CD4-positive, alpha-beta T cell (primary cell): ENCODE measurements at regions not wholly inside any gene's neighbourhood (a gene's known extent, or its start where the extent isn't known, plus 50 kb on each side); places are given as distances from the start of the nearest gene placed in this dataset.

Experiments used
- ATAC-seq: fragments of 200-7000 bp; cut with Tn5 transposase; one replicate; pipeline ENCODE4 v1.10.0; 2022; ENCODE audit warnings: mild to moderate bottlenecking; ENCODE audit not compliant: poor library complexity
- CTCF ChIA-PET: fragments of 350-600 bp; sonication (Branson Sonifier 250); formaldehyde crosslinking; loops from one replicate; lab custom pipeline; 2021; ENCODE audit warnings: antibody characterized with exemption, inconsistent platforms; lab: Charles Lee
- POLR2A ChIA-PET: fragments of 350-600 bp; sonication (Branson Sonifier 250); formaldehyde crosslinking; loops from one replicate; lab custom pipeline; 2021; ENCODE audit warnings: antibody characterized with exemption, inconsistent platforms; lab: Charles Lee
- DNase-seq, 14 experiments: peaks; one replicate each; pipeline ENCODE4 v3.0.0-alpha.2; 2013 to 2020; ENCODE audit warnings: mixed read lengths in 2 of 14
- H3K27ac ChIP-seq, 2 donors: one replicate each; pipeline versions ENCODE4 v1.5.1 to v1.7.0; 2013; ENCODE audit warnings: low read length in 2 of 2, low read depth in 1 of 2, mild to moderate bottlenecking in 1 of 2
- H3K27me3 ChIP-seq, 2 experiments: 1 replicate in 1 of 2; 2 replicates in 1 of 2; pipeline versions ENCODE4 v1.6.1 to v1.7.0; 2013; ENCODE audit warnings: low read length in 2 of 2, control low read depth in 1 of 2, mild to moderate bottlenecking in 1 of 2, moderate library complexity in 1 of 2; ENCODE audit not compliant: insufficient read depth in 2 of 2, control insufficient read depth in 1 of 2
- H3K36me3 ChIP-seq: one replicate; pipeline ENCODE4 v1.6.1; 2013; ENCODE audit warnings: low read length, control low read depth; ENCODE audit not compliant: insufficient read depth
- H3K4me1 ChIP-seq: one replicate; pipeline ENCODE4 v1.6.1; 2013; ENCODE audit warnings: low read length, control low read depth; ENCODE audit not compliant: insufficient read depth
- H3K4me3 ChIP-seq: one replicate; pipeline ENCODE4 v1.5.1; 2013; ENCODE audit warnings: mild to moderate bottlenecking, low read length, moderate library complexity
- H3K9me3 ChIP-seq, 2 experiments: 1 replicate in 1 of 2; 2 replicates in 1 of 2; pipeline versions ENCODE4 v1.6.1 to v1.7.0; 2013; ENCODE audit warnings: low read length in 2 of 2, mild to moderate bottlenecking in 2 of 2, control low read depth in 1 of 2, moderate library complexity in 1 of 2; ENCODE audit not compliant: control insufficient read depth in 1 of 2, insufficient read depth in 1 of 2
- H3K27ac Mint-ChIP-seq: one replicate; pipeline ENCODE4 v1.8.0; 2020; ENCODE audit warnings: mixed read lengths
- H3K27me3 Mint-ChIP-seq: one replicate; pipeline ENCODE4 v1.8.0; 2021; ENCODE audit warnings: mixed read lengths
- H3K36me3 Mint-ChIP-seq: one replicate; pipeline ENCODE4 v1.8.0; 2021; ENCODE audit warnings: low read depth, mixed read lengths
- H3K4me1 Mint-ChIP-seq: one replicate; pipeline ENCODE4 v1.8.0; 2021; ENCODE audit warnings: low read depth, mixed read lengths
- H3K4me3 Mint-ChIP-seq: one replicate; pipeline ENCODE4 v1.8.0; 2020; ENCODE audit warnings: mild to moderate bottlenecking, mixed read lengths
- H3K9me3 Mint-ChIP-seq: one replicate; pipeline ENCODE4 v1.8.0; 2020; ENCODE audit warnings: mixed read lengths
- CTCF ChIP-seq: fragments of 200-600 bp; IDR thresholded peaks from one replicate; pipeline ENCODE4 v1.8.0; 2022; ENCODE audit warnings: antibody characterized with exemption, mild to moderate bottlenecking
- intact Hi-C, 2 experiments: fragments of 100-400 bp; cut with DNase I in 1 of 2; cut with micrococcal nuclease in 1 of 2; formaldehyde crosslinking; loops; one replicate each; pipeline versions ENCODE4 v1.15.1 to v1.9.0; 2023 to 2025; cut with DNase I, micrococcal nuclease

- ATAC-seq: no peak
- Mint-ChIP-seq H3K9me3 (peaks cover 3% of the 10 kb centered on the region), H3K4me3 (no peak overlapping the region), H3K36me3 (no peaks in the 10 kb centered on the region), H3K27me3 (no peaks in the 10 kb centered on the region), H3K4me1 (no peaks in the 10 kb centered on the region), H3K27ac (no peak overlapping the region)
- Histone ChIP-seq H3K27me3 (no peaks in the 10 kb centered on the region), H3K9me3 (peaks cover 0 to 4% of the 10 kb centered on the region in 2 experiments), H3K27ac (no peak overlapping the region), H3K4me3 (no peak overlapping the region), H3K36me3 (no peaks in the 10 kb centered on the region), H3K4me1 (no peaks in the 10 kb centered on the region)
- no peak for TF ChIP-seq CTCF
- ChIA-PET CTCF (no interaction called here), POLR2A (no interaction called here)
- DNase-seq: no peak
- intact Hi-C loops: no loop called here
Measured at GRCh38 chr10:35834877-35835494, 192.9 kb upstream of the FZD8 start.

- H3K27me3 Mint-ChIP-seq: no peaks in the 10 kb centered on the region
- no peak for ATAC-seq
- DNase-seq: no peak
- Histone ChIP-seq H3K27ac (no peak overlapping the region), H3K27me3 (no peaks in the 10 kb centered on the region), H3K9me3 (no peaks in the 10 kb centered on the region), H3K4me3 (no peak overlapping the region), H3K36me3 (no peaks in the 10 kb centered on the region), H3K4me1 (no peaks in the 10 kb centered on the region)
- ChIA-PET CTCF (no interaction called here), POLR2A (no interaction called here)
- intact Hi-C loops: no loop called here
- H3K4me3 Mint-ChIP-seq: no peak overlapping the region
- no peaks in the 10 kb centered on the region for H3K4me1 Mint-ChIP-seq
- TF ChIP-seq CTCF: no peak
- no peak overlapping the region for H3K27ac Mint-ChIP-seq
- H3K9me3 Mint-ChIP-seq: peaks cover 3% of the 10 kb centered on the region
- H3K36me3 Mint-ChIP-seq: no peaks in the 10 kb centered on the region
Measured at GRCh38 chr10:35827783-35828182, 185.7 kb upstream of the FZD8 start.

- TF ChIP-seq CTCF: no peak
- POLR2A ChIA-PET: no interaction called here
- no peak overlapping the region for H3K27ac ChIP-seq
- intact Hi-C loops: no loop called here
- H3K27ac Mint-ChIP-seq: no peak overlapping the region
- H3K9me3 ChIP-seq: no peaks in the 10 kb centered on the region
- DNase-seq (no peak), ATAC-seq (no peak)
- no peak overlapping the region for H3K4me3 ChIP-seq
- H3K27me3 ChIP-seq: no peaks in the 10 kb centered on the region
- H3K36me3 Mint-ChIP-seq: no peaks in the 10 kb centered on the region
- CTCF ChIA-PET: no interaction called here
- no peaks in the 10 kb centered on the region for H3K27me3 Mint-ChIP-seq
- H3K9me3 Mint-ChIP-seq: no peaks in the 10 kb centered on the region
- H3K36me3 ChIP-seq: no peaks in the 10 kb centered on the region
- H3K4me3 Mint-ChIP-seq: no peak overlapping the region
- no peaks in the 10 kb centered on the region for H3K4me1 ChIP-seq
- no peaks in the 10 kb centered on the region for H3K4me1 Mint-ChIP-seq
Measured at GRCh38 chr10:35824704-35825103, 182.6 kb upstream of the FZD8 start.
